Mammary epithelial cell (primary cell): ENCODE measurements at regions not wholly inside any gene's neighbourhood (a gene's known extent, or its start where the extent isn't known, plus 50 kb on each side); places are given as distances from the start of the nearest gene placed in this dataset.
"Not testable (repeated sequence)": the region's sequence is repeated elsewhere in the genome, so short reads cannot be mapped to it uniquely, and the experiment has no call there.

Source experiments
- CTCF ChIP-seq, 2 donors: IDR thresholded peaks in 1 of 2; conservative IDR thresholded peaks in 1 of 2; 2 replicates each; pipeline ENCODE4 v1.5.1; 2011 to 2012; ENCODE audit warnings: inconsistent platforms in 2 of 2, low read length in 2 of 2, mild to moderate bottlenecking in 2 of 2, control low read depth in 1 of 2, low read depth in 1 of 2; ENCODE audit not compliant: insufficient read depth in 1 of 2; ENCODE audit errors: extremely low read depth in 1 of 2
- EZH2 ChIP-seq: IDR thresholded peaks from 2 replicates; pipeline ENCODE4 v1.6.1; 2012; ENCODE audit warnings: low read length, inconsistent platforms, borderline replicate concordance

GRCh38 chr16:33975744-33976143 is 516.3 kb downstream of the TP53TG3F start:
- TF ChIP-seq CTCF (conservative IDR thresholded peaks at IDR 0.05 in 1 of 2, IDR thresholded peaks at IDR 0.05 in 1 of 2; ENCODE audit: extremely low read depth in 1 of 2, insufficient read depth in 1 of 2, low read depth in 1 of 2, low read length in 2 of 2); EZH2: not testable (repeated sequence)
